Endothelial cell of umbilical vein (primary cell): ENCODE measurements at regions not wholly inside any gene's neighbourhood (a gene's known extent, or its start where the extent isn't known, plus 50 kb on each side); places are given as distances from the start of the nearest gene placed in this dataset.

Experiments
- BruUV-seq: library from RNA; stranded (reverse); fragments of 400-500 nt; replicated peaks from 2 replicates; lab custom pipeline; 2021; lab: Mats Ljungman, UMichigan
- CTCF ChIA-PET: fragments of 300-600, 350-600 bp; sonication (Branson Sonifier 250); formaldehyde crosslinking; loops from one replicate; lab custom pipeline; 2021; ENCODE audit warnings: antibody characterized with exemption, inconsistent platforms; lab: Charles Lee
- POLR2A ChIA-PET: fragments of 300-600, 350-600 bp; sonication (Branson Sonifier 250); formaldehyde crosslinking; loops from one replicate; lab custom pipeline; 2021; ENCODE audit warnings: antibody characterized with exemption, inconsistent platforms; lab: Charles Lee
- DNase-seq: peaks from one replicate; pipeline ENCODE4 v3.0.0-alpha.2; 2011; ENCODE audit warnings: low read depth, low spot score
- FAIRE-seq: peaks from 2 replicates; lab custom pipeline; 2011; peaks lifted over from hg19 to GRCh38; lab: Jason Lieb, UNC
- H2AFZ ChIP-seq: 2 replicates; pipeline ENCODE4 v1.6.0; 2012; ENCODE audit warnings: low read depth, low read length, control low read depth, inconsistent platforms
- H3K27ac ChIP-seq: 2 replicates; pipeline ENCODE4 v1.5.1; 2011; ENCODE audit warnings: low read depth, mild to moderate bottlenecking, control low read depth, low read length, moderate library complexity; ENCODE audit not compliant: insufficient read depth
- H3K27me3 ChIP-seq, 2 experiments: 2 replicates each; pipeline versions ENCODE4 v1.6.0 to v1.6.1; 2011; ENCODE audit warnings: low read length in 2 of 2, mixed read lengths in 1 of 2; ENCODE audit not compliant: control insufficient read depth in 2 of 2, insufficient read depth in 2 of 2
- H3K36me3 ChIP-seq, 2 experiments: 2 replicates in 1 of 2; 3 replicates in 1 of 2; pipeline ENCODE4 v1.5.1; 2011; ENCODE audit warnings: low read length in 2 of 2, mild to moderate bottlenecking in 1 of 2, moderate library complexity in 1 of 2; ENCODE audit not compliant: control insufficient read depth in 2 of 2, insufficient read depth in 2 of 2; ENCODE audit errors: extremely low read depth in 1 of 2
- H3K4me1 ChIP-seq: 3 replicates; pipeline ENCODE4 v1.5.1; 2011; ENCODE audit warnings: mild to moderate bottlenecking, low read length; ENCODE audit not compliant: control insufficient read depth, insufficient read depth; ENCODE audit errors: extremely low read depth
- H3K4me2 ChIP-seq: 2 replicates; pipeline ENCODE4 v1.6.1; 2011; ENCODE audit warnings: low read length, control low read depth, mixed read lengths; ENCODE audit not compliant: insufficient read depth
- H3K4me3 ChIP-seq, 3 experiments: fragments of 200-600 bp in 1 of 3; sonication (generic), shearing (Covaris generic) in 1 of 3; replicated peaks in 1 of 3; 2 replicates each; pipeline ENCODE4 v1.5.1; 2011 to 2016; ENCODE audit warnings: control low read depth in 3 of 3, low read length in 3 of 3, mild to moderate bottlenecking in 2 of 3, inconsistent platforms in 1 of 3, low read depth in 1 of 3, moderate library complexity in 1 of 3; ENCODE audit not compliant: insufficient read depth in 1 of 3
- H3K79me2 ChIP-seq: 2 replicates; pipeline ENCODE4 v1.6.0; 2012; ENCODE audit warnings: low read length, inconsistent platforms; ENCODE audit not compliant: control insufficient read depth, insufficient read depth
- H3K9ac ChIP-seq: replicated peaks from 2 replicates; pipeline ENCODE3; 2011; ENCODE audit warnings: low read length, control low read depth; ENCODE audit not compliant: insufficient read depth; ENCODE audit errors: extremely low read depth
- H3K9me1 ChIP-seq: replicated peaks from 3 replicates; pipeline ENCODE4 v1.6.0; 2011; ENCODE audit warnings: mild to moderate bottlenecking, low read length; ENCODE audit not compliant: control insufficient read depth, insufficient read depth; ENCODE audit errors: extremely low read depth
- H3K9me3 ChIP-seq: replicated peaks from 2 replicates; pipeline ENCODE4 v1.5.1; 2012; ENCODE audit warnings: low read length, inconsistent platforms; ENCODE audit not compliant: control insufficient read depth, insufficient read depth
- H4K20me1 ChIP-seq: replicated peaks from 2 replicates; pipeline ENCODE3; 2011; ENCODE audit warnings: mild to moderate bottlenecking, low read length; ENCODE audit not compliant: control insufficient read depth, insufficient read depth; ENCODE audit errors: extremely low read depth
- EZH2 ChIP-seq: IDR thresholded peaks from 2 replicates; pipeline ENCODE4 v1.6.1; 2012; ENCODE audit warnings: borderline replicate concordance, low read depth, mild to moderate bottlenecking, moderate library complexity, low read length, inconsistent platforms; ENCODE audit not compliant: severe bottlenecking
- FOS ChIP-seq: IDR thresholded peaks from 2 replicates; pipeline ENCODE4 v1.6.1; 2011; ENCODE audit warnings: mild to moderate bottlenecking, low read length, moderate library complexity, borderline replicate concordance; ENCODE audit not compliant: insufficient read depth
- GATA2 ChIP-seq: IDR thresholded peaks from 2 replicates; pipeline ENCODE4 v1.7.0; 2011; ENCODE audit warnings: low read depth, mild to moderate bottlenecking, moderate library complexity, mixed read lengths, low read length; ENCODE audit not compliant: insufficient read length, insufficient read depth
- JUN ChIP-seq: IDR thresholded peaks from 2 replicates; pipeline ENCODE4 v1.6.1; 2011; ENCODE audit warnings: borderline replicate concordance, low read depth; ENCODE audit not compliant: insufficient read length, insufficient read depth
- MYC ChIP-seq: IDR thresholded peaks from one replicate; pipeline ENCODE4 v1.6.1; 2011; ENCODE audit warnings: mild to moderate bottlenecking, low read depth, low read length
- POLR2A ChIP-seq: IDR thresholded peaks from 2 replicates; pipeline ENCODE4 v1.6.1; 2012; ENCODE audit warnings: low read depth, mild to moderate bottlenecking, control low read depth, low read length
- POLR2AphosphoS5 ChIP-seq: IDR thresholded peaks from 2 replicates; pipeline ENCODE4 v1.6.1; 2012; ENCODE audit warnings: low read depth, mild to moderate bottlenecking, control low read depth, low read length, moderate library complexity; ENCODE audit not compliant: insufficient read depth
- dilution Hi-C: fragments of 300-500 bp; cut with MboI; formaldehyde crosslinking; loops from one replicate; pipeline ENCODE4 v1.15.0; 2019; ENCODE audit warnings: low sequenced_read_pairs; ENCODE audit not compliant: extremely low pct_ligation_motif_present
- intact Hi-C: fragments of 100-400 bp; cut with micrococcal nuclease; formaldehyde crosslinking; loops from one replicate; pipeline ENCODE4 v1.10.0; 2022
- TF ChIP-seq, protein P1 (sequence below), 2 donors: IDR thresholded peaks; 1 replicate in 1 of 2; 2 replicates in 1 of 2; pipeline ENCODE4 v1.5.1; 2011; ENCODE audit warnings: low read length in 2 of 2, mild to moderate bottlenecking in 2 of 2, moderate library complexity in 2 of 2, control low read depth in 1 of 2, inconsistent platforms in 1 of 2, low read depth in 1 of 2; ENCODE audit not compliant: insufficient read depth in 1 of 2; ENCODE audit errors: extremely low read depth in 1 of 2
- TF ChIP-seq, protein P2 (sequence below): IDR thresholded peaks from 2 replicates; pipeline ENCODE4 v1.6.1; 2011; ENCODE audit not compliant: insufficient read depth, insufficient read length

DNA sequence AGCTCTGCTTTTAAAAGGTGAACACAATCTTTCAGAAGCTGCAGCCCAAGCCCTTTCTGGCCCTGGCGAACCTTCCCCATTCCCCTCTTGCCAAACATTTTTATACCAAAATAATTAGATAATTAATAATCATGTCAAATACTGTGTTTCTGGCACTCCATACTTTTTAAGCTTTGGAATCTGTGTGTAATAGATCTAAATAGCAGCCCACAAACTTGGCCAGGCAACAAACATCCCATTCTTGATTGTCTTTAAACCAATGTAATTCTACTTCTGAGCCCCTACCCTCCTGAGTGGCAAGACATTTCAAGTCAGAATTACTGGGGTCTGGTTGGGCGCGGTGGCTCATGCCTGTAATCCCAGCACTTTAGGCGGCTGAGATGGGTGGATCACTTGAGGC, 137.7 kb downstream of the NAV1 start:
- dilution Hi-C loops (no loop called here), intact Hi-C loops (no loop called here)
- Histone ChIP-seq H2AFZ (no peak overlapping the region), H4K20me1 (no peaks in the 10 kb centered on the region), H3K27ac (no peak overlapping the region), H3K36me3 (no peaks in the 10 kb centered on the region), H3K4me2 (no peak overlapping the region), H3K4me3 (no peak overlapping the region), H3K79me2 (peaks cover 58% of the 10 kb centered on the region), H3K4me1 (peaks cover 16% of the 10 kb centered on the region), H3K9me1 (no peaks in the 10 kb centered on the region), H3K9me3 (no peaks in the 10 kb centered on the region), H3K27me3 (no peaks in the 10 kb centered on the region), H3K9ac (no peak overlapping the region)
- POLR2A ChIA-PET, result no interaction called here
- no peak for DNase-seq
- no peak for FAIRE-seq
- no peak for TF ChIP-seq POLR2A
- TF ChIP-seq, protein P1, sequence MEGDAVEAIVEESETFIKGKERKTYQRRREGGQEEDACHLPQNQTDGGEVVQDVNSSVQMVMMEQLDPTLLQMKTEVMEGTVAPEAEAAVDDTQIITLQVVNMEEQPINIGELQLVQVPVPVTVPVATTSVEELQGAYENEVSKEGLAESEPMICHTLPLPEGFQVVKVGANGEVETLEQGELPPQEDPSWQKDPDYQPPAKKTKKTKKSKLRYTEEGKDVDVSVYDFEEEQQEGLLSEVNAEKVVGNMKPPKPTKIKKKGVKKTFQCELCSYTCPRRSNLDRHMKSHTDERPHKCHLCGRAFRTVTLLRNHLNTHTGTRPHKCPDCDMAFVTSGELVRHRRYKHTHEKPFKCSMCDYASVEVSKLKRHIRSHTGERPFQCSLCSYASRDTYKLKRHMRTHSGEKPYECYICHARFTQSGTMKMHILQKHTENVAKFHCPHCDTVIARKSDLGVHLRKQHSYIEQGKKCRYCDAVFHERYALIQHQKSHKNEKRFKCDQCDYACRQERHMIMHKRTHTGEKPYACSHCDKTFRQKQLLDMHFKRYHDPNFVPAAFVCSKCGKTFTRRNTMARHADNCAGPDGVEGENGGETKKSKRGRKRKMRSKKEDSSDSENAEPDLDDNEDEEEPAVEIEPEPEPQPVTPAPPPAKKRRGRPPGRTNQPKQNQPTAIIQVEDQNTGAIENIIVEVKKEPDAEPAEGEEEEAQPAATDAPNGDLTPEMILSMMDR (IDR thresholded peaks at IDR 0.05; ENCODE audit: extremely low read depth in 1 of 2, insufficient read depth in 1 of 2, low read depth in 1 of 2, low read length in 2 of 2), result no peak
- no peak for TF ChIP-seq MYC
- no peak for TF ChIP-seq FOS
- TF ChIP-seq, protein P2, sequence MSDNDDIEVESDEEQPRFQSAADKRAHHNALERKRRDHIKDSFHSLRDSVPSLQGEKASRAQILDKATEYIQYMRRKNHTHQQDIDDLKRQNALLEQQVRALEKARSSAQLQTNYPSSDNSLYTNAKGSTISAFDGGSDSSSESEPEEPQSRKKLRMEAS, result no peak
- no peak for TF ChIP-seq EZH2
- no peak for TF ChIP-seq JUN
- TF ChIP-seq POLR2AphosphoS5, result no peak
- no peak for TF ChIP-seq GATA2
- CTCF ChIA-PET, result interaction anchor here (0.7 to 1.5 kb wide), 6 partner anchors 12 to 117 kb away, joined by 3 to 11 read pairs (median 4); no protein-coding TSS in a partner anchor
- no TSS peak for BruUV-seq
